ENCODE measurements at regions not wholly inside any gene's neighbourhood (a gene's known extent, or its start where the extent isn't known, plus 50 kb on each side); places are given as distances from the start of the nearest gene placed in this dataset.

DNA sequence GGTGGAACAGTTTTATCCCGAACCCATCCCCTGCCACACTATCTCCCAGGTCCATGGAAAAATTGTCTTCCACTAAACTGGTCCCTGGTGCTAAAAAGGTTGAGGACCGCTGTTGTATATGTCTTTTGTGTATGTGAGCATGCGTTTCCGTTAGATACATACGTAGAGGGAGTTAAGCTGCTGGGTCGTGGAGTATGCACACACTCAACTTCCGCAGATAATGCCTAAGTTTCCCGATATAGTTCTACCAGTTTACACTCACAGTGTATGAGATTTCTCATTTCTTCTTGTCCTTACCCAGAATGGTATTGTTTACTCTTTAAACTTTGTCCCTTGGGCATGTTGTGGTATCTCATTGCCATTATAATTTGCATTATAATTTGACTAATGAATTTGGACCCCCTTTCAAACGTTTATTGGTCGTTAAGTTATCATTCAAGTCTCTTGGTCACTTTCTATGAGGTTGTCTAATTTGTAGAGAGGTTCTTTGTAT is 50.5 kb upstream of the SCAF8 start:
- DNase-seq (ENCODE audit: low read depth) = no peak
- no peak overlapping the region for H3K4me3 ChIP-seq (ENCODE audit: low read depth, low read length)
- TF ChIP-seq, protein P1, sequence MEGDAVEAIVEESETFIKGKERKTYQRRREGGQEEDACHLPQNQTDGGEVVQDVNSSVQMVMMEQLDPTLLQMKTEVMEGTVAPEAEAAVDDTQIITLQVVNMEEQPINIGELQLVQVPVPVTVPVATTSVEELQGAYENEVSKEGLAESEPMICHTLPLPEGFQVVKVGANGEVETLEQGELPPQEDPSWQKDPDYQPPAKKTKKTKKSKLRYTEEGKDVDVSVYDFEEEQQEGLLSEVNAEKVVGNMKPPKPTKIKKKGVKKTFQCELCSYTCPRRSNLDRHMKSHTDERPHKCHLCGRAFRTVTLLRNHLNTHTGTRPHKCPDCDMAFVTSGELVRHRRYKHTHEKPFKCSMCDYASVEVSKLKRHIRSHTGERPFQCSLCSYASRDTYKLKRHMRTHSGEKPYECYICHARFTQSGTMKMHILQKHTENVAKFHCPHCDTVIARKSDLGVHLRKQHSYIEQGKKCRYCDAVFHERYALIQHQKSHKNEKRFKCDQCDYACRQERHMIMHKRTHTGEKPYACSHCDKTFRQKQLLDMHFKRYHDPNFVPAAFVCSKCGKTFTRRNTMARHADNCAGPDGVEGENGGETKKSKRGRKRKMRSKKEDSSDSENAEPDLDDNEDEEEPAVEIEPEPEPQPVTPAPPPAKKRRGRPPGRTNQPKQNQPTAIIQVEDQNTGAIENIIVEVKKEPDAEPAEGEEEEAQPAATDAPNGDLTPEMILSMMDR (conservative IDR thresholded peaks at IDR 0.05; ENCODE audit: low read depth, low read length) = no peak
